ENCODE measurements at regions not wholly inside any gene's neighbourhood (a gene's known extent, or its start where the extent isn't known, plus 50 kb on each side); places are given as distances from the start of the nearest gene placed in this dataset.

DNA sequence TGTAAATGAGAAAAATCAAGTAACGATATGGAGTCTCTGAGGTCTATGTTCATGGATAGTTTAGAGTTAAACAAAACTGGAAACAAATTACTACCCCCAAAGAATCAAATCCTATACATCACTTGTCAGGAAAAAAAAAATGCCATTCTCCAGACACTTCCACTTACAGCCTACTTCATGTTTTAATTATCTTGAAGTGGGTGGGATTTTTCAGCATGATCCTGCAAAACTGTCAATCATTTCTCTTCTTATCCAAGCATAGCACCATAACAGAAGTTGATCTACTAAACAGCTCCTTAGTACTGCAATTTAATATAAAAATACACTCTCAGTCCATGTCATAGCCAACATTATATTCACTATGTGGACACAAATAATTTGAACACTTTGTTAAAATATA, 833.9 kb downstream of the TUSC7 start:
- no peak for DNase-seq (ENCODE audit: low read depth)
- H3K4me3 ChIP-seq (ENCODE audit: low read depth, low read length): no peak overlapping the region
- TF ChIP-seq, protein P1, sequence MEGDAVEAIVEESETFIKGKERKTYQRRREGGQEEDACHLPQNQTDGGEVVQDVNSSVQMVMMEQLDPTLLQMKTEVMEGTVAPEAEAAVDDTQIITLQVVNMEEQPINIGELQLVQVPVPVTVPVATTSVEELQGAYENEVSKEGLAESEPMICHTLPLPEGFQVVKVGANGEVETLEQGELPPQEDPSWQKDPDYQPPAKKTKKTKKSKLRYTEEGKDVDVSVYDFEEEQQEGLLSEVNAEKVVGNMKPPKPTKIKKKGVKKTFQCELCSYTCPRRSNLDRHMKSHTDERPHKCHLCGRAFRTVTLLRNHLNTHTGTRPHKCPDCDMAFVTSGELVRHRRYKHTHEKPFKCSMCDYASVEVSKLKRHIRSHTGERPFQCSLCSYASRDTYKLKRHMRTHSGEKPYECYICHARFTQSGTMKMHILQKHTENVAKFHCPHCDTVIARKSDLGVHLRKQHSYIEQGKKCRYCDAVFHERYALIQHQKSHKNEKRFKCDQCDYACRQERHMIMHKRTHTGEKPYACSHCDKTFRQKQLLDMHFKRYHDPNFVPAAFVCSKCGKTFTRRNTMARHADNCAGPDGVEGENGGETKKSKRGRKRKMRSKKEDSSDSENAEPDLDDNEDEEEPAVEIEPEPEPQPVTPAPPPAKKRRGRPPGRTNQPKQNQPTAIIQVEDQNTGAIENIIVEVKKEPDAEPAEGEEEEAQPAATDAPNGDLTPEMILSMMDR (conservative IDR thresholded peaks at IDR 0.05; ENCODE audit: low read depth, low read length): no peak

DNA sequence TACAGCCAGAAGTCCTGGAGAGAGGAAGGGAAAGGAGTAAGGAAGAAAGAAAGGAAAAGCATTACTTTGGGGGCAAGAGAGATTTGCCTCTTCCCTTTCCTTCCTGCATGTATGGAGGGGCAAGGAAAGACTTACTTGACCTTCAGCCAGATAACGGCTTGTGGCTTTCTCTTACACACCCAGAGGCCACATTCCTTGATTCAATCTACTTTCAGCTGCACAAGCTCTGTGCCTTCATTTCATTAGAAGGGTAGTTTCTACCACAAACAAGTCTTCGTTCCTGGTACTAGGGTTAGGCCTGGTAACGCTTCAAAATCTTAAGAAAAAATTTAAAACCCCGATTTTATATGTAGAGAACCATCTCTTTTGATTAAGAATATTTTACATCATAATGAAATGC, 835.9 kb downstream of the TUSC7 start:
- no peak for DNase-seq (ENCODE audit: low read depth)

DNA sequence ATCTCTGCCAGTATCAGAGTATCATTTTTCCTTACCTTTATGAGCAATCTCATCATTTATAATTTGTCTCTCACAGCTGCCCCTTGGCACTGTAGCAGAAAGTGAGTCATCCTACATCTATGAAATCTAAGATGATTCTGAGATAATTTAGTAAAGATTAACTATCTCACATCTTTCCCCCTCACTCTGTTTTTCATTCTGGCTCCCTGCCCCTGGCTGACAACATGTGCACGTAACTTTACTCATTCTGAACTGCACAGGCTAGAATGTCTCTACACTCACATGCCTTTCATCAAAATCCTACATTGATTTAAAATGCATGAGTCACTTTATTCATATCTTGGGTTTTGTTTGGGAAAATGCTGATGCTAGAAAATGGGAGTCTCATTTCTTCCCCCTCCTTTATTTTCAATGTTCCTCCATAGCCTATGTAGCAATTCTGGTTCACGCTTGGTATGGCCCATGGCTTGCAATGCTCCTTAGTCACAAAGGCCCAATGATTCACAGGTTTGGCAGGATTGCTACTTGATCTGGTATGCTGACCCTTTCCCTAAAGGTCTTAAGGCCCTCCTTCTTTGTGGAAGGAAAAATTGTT, 838.5 kb downstream of the TUSC7 start:
- peak; percentile 72 for DNase-seq (ENCODE audit: low read depth)
- no peak overlapping the region for H3K4me3 ChIP-seq (ENCODE audit: low read depth, low read length)
- TF ChIP-seq, protein P1 (conservative IDR thresholded peaks at IDR 0.05; ENCODE audit: low read depth, low read length): no peak

More for the DNA sequence above, 835.9 kb downstream of the TUSC7 start:
- H3K4me3 ChIP-seq (ENCODE audit: low read depth, low read length): no peak overlapping the region
- TF ChIP-seq, protein P1 (conservative IDR thresholded peaks at IDR 0.05; ENCODE audit: low read depth, low read length): no peak

- TF ChIP-seq, protein P1 (conservative IDR thresholded peaks at IDR 0.05; ENCODE audit: low read depth, low read length): no peak
- peak; percentile 28 for DNase-seq (ENCODE audit: low read depth)
- H3K4me3 ChIP-seq (ENCODE audit: low read depth, low read length): no peak overlapping the region
These were observed 839.0 kb downstream of the TUSC7 start for GRCh38 chr3:117548600-117548999.

GRCh38 chr3:117549716-117550115, 840.1 kb downstream of the TUSC7 start:
- DNase-seq (ENCODE audit: low read depth): peak; percentile 10
- H3K4me3 ChIP-seq (ENCODE audit: low read depth, low read length): no peak overlapping the region
- TF ChIP-seq, protein P1 (conservative IDR thresholded peaks at IDR 0.05; ENCODE audit: low read depth, low read length): peak; percentile 22

DNA sequence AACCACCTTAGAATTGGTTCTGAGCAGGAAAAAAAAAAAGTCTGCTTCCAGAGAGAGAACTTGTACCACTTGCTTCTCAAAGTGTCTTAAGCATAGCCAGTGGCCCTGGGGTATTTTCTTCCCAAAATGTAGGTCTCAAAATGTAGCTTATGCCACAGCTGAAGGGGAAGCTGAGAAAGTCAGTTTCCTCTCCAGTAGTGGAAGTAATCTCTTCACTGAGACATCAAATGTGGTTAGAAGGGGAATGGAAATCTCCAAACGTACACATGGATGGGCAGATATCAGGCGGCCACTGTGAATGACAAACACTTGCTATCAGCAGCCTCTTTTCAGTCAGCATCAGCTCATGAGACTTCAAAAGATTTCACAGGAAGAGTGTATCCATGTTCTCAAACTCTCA, 841.2 kb downstream of the TUSC7 start:
- no peak for DNase-seq (ENCODE audit: low read depth)
- no peak overlapping the region for H3K4me3 ChIP-seq (ENCODE audit: low read depth, low read length)
- TF ChIP-seq, protein P1 (conservative IDR thresholded peaks at IDR 0.05; ENCODE audit: low read depth, low read length): no peak

DNA sequence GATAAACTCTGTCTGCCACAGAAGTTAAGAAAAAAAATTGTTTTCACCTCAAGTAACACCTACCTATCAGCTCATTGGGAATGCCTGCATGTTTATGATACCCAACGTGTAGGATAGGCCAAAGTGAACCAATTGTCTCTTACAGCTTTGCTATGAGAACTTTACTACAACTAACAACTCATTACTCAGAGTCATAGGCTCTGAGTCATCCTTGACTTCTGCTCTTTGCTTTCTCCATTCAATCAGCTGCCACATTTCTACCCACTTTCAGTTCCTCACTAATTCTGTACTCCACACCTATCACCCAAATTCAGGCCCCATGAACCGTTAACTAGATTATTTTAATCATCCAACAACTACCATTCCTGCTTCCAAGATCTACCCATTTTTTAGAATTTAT, 843.9 kb downstream of the TUSC7 start:
- DNase-seq (ENCODE audit: low read depth): peak; percentile 82
- TF ChIP-seq, protein P1 (conservative IDR thresholded peaks at IDR 0.05; ENCODE audit: low read depth, low read length): no peak
- H3K4me3 ChIP-seq (ENCODE audit: low read depth, low read length): no peak overlapping the region

Data from choroid plexus epithelial cell (primary cell).